GM21515 (cell line): ENCODE measurements at regions not wholly inside any gene's neighbourhood (a gene's known extent, or its start where the extent isn't known, plus 50 kb on each side); places are given as distances from the start of the nearest gene placed in this dataset.
"Not testable (repeated sequence)": the region's sequence is repeated elsewhere in the genome, so short reads cannot be mapped to it uniquely, and the experiment has no call there.

Source experiments
- ATAC-seq: cut with Tn5 transposase; IDR thresholded peaks from one replicate; pipeline ENCODE4 v1.9.1; 2021; ENCODE audit not compliant: unreplicated experiment

DNA sequence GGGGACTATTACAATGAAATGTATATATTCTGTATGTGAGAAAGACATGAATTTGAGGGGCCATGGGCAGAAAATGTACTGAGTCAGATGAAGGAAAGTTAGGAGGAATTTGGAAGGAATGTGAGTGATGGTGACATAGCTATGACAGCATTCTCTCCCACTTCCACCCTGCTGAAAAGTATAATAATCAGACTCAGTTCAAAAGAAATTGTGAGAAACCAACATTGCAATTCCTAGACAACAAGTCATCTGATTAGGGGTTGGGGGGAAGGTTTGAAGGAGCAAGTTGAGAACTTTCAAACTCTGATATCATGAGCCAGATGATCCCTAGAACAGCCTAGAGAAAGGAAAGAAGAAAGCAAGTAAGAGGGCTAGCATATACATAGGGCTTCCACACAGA lies 370.6 kb downstream of the DMRTA1 start:
- ATAC-seq, result no peak

DNA sequence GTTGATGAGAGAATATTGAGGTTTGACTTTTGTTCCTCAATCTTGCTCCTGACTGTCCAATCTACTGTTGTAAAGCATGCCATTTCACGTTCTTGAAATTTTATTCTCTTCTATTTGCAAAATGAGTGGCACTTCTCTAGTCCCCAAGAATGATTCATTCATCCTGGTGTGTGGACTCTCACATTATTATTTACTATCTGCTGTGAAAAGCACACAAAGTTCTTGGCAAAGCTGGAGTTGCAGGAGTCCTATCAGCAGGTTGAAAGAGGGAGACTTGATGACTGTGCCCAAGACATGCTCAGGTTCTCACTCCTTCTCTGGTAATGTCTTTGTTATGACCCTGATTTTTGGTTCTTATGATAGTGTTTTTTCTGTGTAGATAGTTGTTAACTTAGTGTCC lies 382.6 kb downstream of the DMRTA1 start:
- no peak for ATAC-seq

DNA sequence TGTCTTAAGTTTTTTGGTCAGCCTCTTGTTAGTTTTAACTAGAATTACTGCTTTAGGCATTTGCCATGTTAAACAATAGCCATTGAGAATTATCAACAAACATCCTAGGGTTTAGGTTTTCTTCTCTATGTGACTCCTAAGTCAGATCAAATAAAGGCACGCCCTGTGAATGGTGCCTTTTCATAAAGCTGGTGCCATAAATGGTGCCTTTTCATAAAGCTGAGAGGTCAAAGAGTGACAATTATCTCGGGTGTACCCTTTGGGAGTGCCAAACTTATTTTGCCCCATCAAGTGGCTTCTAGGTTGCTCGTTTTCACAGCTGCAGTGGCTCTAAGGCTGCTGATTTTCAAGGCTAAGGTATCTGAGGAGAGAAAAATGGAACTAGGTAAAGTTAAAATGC lies 391.6 kb downstream of the DMRTA1 start:
- no peak for ATAC-seq

DNA sequence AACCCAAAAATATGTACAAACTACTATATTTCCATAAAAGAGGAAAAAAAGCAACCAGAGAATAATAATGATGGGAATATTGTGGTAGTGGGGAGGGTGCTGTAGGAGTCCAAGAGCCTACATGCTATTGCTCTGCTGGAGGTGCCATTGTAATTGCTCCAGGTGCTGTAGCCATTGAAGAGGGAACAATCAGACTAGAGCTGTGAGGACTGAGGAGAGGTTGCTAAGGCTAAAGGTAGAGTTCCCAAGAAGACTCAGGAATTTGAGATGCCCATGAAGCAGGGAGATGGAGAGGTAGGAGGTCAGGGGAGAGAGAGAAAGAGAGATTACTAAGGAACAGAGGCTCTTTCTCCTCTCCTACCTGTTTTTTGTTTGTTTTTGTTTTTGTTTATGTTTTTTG lies 394.0 kb downstream of the DMRTA1 start:
- no peak for ATAC-seq

DNA sequence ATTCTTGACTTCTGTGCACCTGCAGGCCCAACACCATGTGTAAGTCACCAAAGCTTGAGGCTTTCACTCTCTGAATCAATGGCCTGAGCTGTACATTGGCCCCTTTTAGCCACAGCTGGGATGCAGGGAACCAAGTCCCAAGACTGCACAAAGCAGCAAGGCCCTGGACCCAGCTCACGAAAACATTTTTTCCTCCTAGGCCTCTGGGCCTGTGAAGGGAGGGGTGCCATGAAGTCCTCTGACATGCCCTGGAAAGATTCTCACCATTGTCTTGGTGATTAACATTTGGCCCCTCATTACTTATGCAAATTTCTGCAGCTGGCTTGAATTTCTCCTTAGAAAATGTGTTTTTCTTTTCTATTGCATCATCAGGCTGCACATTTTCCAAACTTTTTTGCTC lies 398.6 kb downstream of the DMRTA1 start:
- not testable (repeated sequence) for ATAC-seq

DNA sequence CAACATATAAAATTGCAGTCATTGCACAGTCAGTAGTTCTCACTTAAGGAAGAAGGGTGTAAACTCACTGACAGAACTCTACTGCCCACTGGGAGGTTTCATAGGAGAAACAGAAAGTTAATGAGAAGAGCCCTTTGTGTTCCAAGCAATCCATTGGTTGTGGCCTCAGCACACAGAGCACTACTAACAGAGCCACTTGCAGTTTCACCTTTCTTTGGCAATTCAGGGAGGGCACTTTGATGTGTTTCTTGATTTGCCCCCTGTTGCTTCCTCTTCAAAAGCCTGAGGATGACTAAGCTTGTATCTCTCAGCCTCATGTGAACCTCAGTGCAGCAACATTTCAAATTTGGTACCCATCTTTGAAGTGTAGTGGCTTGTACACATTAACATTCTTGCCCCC lies 409.4 kb downstream of the DMRTA1 start:
- no peak for ATAC-seq

DNA sequence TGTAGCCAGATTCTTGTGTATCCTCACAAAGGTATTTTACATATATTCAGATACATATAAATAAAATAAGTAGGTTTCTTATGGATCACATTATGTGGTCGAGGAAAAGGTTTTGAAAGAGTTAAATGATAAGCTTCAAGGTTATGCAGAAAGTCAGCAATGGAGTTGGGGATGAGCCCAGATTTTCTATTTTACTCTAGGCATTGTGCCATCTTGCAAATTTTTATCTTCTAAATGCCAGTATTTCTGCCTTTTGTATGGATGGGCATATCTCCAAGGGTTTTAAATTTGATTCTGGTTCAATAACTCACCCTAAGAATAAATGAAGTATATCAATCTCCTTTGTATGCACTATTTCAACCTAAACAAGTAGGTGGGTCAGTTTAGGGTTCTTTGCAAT lies 410.7 kb downstream of the DMRTA1 start:
- no peak for ATAC-seq

DNA sequence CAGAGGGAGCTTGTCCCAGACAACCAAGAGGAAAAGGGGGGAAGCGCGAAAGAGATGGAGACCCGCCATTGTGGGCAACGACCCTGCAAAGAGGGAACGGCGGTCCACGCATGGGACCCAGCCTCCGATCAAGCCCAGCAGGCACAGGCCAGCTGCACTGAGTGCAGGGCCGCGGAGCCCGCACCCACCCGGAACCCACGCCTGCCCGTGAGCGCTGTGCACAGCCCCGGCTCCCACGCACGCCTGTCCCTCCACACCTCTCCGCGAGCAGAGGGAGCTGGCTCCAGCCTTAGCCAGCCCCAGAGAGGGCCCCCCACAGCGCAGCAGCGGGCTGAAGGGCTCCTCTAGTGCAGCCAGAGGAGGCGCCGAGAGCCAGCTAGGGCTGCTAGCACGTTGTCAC lies 416.5 kb downstream of the DMRTA1 start:
- ATAC-seq, result no peak

DNA sequence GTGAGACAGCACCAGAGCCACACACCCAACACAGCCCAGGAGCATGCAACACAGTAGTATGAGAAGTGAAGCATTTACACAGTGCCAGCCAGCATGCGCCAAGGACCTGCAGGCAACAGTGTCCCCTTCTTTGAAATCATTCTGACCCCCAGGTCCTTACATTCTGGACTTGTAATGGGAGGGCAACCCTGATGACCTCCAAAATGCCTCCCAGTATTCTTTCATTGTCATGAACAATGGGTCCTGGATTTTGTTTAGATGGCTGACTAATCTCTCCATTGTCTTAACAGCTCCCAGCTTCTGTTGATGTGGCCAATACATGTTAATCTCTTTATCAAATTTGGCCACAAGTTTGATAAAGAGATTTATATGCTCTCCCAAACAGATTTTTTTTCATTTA lies 417.1 kb downstream of the DMRTA1 start:
- ATAC-seq, result no peak

DNA sequence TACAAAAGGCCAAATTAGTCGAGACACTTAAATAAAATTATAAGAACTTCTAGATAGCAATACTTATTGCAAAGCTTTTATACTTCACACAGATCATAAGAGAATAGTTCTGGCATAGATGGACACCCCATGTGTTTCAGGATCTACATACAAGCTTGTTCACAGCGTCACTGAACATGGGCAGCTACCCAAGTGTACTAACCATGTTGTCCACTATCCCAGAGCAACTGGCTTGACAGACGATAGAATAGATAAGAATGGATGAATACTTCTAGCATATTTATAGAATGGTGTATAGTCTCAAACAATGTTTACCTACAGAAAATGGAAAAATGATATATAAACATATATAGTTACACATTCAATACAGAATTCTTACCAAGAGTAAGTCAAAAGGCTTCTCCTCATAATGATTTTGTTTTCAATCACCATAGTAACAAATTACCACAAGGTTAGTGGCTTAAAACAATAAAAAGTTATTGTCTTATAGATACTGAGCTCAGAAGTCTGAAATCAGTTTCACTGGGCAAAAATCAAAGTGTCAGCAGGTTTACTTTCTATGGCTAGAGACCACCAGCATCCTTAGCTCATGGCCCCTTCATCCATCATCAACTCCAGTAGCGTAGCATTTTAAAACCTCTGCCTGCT lies 446.7 kb downstream of the DMRTA1 start:
- ATAC-seq, result no peak

DNA sequence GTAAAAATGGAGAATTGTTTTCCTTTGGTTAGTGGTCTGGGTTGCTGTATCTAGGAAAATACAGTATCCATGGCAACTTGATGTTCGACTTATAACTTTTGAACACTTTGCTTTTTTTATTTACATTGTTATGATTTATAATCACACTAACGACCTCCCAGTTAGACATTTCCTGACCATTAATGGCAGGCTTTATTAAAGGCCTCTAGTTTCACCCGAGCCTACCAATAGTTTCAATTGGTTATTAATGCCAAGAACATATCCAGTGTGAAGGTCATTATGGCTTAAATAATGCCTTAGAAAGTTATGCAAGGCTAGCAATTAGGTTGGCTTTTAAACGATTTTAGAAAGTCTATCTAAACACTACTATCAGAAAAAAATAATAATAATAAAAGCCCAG lies 452.0 kb downstream of the DMRTA1 start:
- no peak for ATAC-seq

DNA sequence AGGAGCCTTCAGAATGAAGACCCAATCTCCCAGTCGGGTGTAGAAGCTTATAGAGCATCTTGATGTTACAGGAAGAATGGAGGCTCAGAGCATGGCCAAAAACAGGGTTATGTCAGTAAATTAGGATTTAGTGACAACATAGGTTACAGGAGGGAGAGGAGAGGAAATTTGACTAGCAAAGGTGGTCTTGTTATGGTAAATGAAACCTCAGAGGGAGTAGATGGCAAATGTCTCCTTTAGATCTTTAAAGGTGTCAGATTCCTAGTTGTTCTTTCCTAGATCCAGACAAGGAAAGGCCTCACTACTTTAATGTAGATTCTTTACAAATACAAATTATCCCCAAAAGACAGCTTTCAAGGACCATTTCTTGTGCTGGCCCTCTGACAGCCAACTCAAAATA lies 465.0 kb downstream of the DMRTA1 start:
- no peak for ATAC-seq

DNA sequence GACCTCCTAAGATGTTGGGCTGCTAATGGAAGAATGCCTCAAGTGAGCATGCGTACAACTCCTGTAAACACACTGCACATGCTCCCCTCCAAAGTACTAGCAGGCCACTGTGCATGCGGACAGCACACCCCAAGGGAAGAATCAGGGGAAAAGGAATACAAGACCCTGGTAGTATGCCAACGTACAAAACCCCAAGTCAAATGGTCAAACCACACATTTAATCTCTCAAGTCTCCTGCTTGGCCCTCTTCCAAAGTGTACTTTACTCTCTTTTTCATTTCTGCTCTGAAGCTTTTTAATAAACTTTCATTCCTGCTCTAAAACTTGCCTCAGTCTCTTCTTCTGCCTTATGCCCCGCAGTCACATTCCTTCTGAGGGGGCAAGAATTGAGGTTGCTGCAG lies 466.4 kb downstream of the DMRTA1 start:
- no peak for ATAC-seq

DNA sequence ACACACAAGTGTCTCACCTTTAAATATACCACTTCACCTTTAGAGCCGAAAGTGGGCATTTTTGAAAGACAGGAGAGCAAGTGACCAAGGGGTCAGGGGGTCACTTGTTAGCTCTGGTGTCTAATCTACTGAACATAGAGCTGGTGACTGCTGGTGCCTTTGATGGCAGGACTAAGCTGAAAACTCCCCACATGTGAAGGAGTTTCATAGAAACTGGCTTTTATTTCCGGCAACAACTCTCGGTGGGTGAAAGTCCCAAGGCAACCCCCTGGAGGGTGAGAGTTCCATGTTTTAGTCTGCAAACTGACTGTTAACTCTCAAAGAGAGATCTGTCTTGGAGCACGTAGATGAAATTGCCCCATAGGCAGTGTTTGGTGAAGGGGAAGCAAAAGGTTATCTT lies 466.9 kb downstream of the DMRTA1 start:
- no peak for ATAC-seq

DNA sequence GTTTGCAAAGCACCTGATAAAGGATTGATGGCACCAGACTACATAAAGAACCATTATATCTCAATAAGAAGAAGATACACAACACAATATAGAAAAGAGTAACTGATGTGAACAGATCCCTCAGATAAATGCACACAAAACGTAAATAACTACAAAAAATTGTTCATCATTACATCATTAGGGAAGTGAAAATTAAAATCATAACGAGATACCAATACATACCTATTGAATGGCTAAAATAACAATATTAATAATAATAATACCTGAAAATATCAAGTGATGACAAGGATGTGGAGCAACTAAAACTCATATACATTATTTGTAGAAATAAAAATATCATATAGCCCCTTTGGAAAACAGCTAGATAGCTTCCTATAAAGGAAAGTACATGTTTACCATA lies 469.5 kb downstream of the DMRTA1 start:
- no peak for ATAC-seq

DNA sequence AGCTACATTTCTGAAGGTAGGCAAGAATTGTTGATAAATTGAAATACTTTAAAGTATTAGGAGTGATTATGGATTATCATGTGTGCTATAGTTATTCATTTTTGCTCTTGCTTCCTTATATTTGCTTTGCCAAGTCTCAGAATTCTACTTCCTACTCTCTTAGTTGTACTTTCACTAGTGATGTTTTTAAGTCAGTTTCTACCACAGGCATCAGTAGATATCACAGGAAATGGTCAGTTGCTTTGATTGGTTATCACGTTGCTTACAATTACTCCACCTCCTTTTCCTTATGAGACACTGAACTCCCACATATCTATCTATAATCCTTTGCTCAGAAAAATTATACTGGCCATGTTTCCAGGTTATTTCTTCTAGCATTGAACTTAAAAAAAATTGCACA lies 472.8 kb downstream of the DMRTA1 start:
- no peak for ATAC-seq

DNA sequence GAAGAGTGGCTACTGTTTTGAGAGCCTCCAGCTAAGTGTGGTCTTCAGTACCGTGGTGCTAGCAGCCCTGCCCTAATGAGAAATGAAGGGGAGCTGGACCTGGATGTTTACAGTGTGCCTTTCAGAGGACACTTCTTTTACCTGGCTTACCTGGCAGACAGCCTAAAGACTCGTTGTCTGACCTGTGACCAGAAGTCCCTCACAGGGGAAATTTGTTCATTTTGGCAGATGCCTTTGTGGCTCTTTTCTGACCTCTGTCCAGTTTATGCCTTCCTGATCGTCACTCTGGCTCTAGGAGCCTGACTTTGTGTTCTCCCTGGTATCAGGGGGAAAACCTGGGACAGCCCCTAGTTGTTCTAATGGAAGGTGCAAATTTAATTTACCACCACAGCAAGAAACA lies 475.1 kb downstream of the DMRTA1 start:
- ATAC-seq, result no peak

DNA sequence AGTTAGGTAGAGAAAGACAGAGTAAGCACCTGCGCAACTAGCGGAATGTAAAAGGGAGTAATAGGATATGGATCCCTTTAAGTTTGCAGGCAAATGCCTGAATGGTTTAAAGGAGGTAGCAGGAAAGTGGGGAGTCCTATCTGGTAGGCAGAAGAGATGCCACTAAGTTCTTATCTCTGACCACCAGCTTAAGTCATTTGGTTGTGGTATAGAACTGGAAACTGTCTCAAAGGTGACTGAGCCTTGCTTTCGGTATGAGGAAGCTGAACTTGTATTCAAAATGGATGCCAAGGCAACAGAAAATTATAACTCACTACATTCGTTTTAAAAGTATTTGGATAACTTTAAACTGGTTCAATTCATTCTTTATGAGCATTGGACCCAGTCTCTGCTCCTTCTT lies 475.6 kb downstream of the DMRTA1 start:
- ATAC-seq, result no peak

DNA sequence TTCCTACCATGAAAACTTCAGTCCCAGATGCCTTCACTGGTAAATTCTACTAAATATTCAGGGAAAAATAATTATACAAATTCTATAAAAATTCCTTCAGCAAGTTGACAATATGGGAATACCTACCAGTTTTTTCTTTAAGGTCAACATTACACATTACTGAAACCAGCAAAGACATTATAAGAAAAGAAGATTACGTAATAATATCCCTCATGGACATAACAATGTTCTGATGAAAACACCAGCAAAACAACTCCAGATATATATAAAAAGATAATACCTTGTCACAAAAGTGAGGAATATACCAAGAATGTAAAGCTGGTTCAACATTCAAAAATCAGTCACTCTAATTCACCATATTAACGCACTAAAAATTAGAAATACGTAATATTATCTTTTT lies 507.9 kb downstream of the DMRTA1 start:
- ATAC-seq, result no peak

DNA sequence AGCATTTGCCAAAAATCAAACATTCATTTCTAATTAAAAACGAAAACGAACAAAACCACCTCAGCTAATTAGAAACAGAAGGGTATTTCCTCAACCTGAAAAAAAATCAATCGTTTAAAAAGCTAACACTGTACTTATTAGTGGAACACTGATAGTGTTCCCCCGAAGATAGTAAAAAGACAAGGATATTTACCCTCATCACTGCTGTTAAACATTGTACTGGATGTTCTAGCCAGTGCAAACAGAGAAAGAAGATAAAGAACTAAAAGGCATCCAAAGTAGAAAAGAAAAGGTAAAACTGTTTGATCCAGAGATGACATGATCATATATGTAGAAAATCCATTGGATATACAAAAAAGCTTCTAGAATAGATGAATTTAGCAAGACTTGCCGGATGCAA lies 508.3 kb downstream of the DMRTA1 start:
- no peak for ATAC-seq

DNA sequence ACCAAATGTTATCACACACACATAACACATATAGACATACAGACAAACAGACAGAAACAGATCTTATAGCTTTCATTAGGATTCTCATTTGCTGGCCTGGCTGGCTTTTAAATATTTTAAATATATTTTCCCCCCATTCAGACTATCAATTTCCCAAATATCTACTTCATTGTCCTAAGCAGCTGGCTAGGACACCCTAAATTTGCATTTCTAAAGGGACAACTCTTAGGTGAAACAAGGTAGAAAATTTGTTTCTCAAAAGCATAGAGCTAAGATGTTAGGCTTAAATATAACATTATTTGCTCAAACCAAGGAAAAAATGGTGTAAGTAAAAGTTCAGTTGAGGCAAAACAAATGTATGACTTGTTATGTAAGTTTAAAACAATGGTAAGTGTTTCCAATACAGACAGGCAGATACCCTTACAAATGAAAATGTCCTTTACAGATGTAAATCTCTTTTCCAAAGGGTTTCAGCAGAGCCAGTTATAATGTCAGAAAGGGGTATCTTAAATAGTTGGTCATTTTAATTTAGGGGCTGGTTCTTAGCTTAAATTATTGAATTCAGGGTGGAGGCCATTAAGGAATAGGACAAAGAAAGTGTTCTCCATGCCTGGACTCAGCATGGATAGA lies 522.8 kb downstream of the DMRTA1 start:
- no peak for ATAC-seq

DNA sequence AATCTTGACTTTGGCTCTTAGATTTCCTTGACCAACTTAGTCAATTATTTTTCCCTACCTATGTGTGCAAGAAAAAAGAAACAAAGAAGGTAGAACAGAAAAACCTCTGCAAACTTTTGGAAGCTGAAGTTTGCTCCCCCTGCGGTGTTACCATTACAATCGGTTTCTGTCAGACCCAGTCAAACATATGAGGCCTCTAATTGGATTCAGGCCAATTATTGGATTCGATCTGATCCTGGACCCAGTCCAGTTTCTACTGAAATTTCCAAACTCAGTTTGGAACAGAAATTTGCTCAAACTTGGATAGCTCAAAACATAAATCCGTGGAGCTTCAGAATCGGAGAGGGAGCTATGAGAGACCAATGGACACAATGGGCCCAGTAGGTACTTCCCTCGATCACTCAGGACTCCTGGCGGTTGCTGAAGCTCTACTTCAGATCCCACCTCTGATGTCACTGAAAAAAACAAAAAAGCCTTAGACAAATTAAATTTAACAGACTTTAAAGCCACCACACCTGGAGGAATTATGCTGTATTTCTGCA lies 523.9 kb downstream of the DMRTA1 start:
- ATAC-seq, result no peak

DNA sequence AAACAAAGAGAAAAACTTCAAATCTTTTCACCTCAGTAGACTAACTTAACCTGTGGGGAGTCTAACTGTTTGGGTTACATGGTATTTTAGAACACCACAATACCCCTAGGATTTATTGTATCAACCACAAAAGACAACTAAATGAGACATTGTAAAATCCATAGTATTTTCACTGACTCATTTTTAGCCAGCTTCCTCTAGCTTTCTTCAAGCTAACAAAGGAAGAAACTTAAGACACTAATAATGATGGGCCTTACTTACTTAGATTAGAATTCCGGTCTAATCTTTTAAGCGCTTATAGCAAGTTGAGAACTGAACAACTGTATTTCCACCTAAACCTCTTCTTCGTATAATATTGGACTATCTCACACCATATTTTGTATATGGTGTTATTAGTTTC lies 529.3 kb downstream of the DMRTA1 start:
- ATAC-seq, result no peak
